HL-60 (cell line): ENCODE measurements at regions not wholly inside any gene's neighbourhood (a gene's known extent, or its start where the extent isn't known, plus 50 kb on each side); places are given as distances from the start of the nearest gene placed in this dataset.
A peak's percentile ranks its signal among the peaks of the same experiment; 100 is the strongest.

ENCODE experiments used
- CTCF ChIP-seq: IDR thresholded peaks from one replicate; pipeline ENCODE4 v1.5.1; 2011; ENCODE audit warnings: low read length, control low read depth, inconsistent platforms; ENCODE audit not compliant: insufficient read depth
- GABPA ChIP-seq: IDR thresholded peaks from 2 replicates; pipeline ENCODE4 v1.6.1; 2012; ENCODE audit warnings: low read depth
- REST ChIP-seq: IDR thresholded peaks from 2 replicates; pipeline ENCODE4 v1.6.1; 2012; ENCODE audit warnings: low read depth; ENCODE audit not compliant: insufficient replicate concordance

- TF ChIP-seq CTCF (peak; percentile 74), GABPA (no peak), REST (no peak)
Observed at GRCh38 chr12:130013771-130014484, 110.1 kb upstream of the TMEM132D start.
